ENCODE measurements at regions not wholly inside any gene's neighbourhood (a gene's known extent, or its start where the extent isn't known, plus 50 kb on each side); places are given as distances from the start of the nearest gene placed in this dataset.
"Not testable (repeated sequence)": the region's sequence is repeated elsewhere in the genome, so short reads cannot be mapped to it uniquely, and the experiment has no call there.

DNA sequence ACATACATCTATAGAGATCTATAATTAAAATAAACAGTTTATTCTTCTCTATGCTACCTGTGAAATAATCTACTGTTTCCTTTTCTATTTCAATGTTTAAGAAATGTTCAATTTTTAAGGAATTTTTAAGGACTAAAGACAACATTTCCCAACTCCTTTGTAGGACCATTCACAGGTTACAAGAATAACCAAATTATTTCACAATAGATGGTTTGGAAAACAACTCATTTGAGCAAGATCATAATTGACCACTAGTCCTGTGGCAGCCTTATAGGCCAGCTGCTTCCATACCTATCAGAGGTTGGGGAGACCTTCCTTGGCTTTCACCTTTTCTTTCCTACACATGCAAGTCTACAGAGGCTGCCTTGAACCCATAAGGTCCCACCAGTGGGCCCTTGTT is 193.7 kb downstream of the TTC39B start:
- DNase-seq (ENCODE audit: low read depth), result no peak

DNA sequence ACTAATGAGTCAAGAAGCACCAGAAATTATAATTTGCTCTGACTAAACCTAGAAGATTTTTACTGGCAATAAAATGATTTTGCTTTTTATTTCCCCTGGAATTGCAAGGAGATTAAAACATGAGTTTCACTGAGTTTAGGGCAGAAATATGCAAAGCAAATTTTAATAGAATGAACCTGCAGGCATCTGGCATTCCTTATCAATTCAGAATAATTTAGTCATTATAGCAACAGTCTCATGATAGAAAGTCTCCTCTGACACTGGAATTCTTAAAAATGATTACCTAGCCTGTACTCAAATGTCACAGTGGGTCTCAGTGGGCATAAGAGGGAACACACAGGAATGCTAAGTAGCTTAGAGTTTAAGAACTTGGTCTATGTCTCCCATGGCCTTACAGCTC is 195.9 kb downstream of the TTC39B start:
- DNase-seq (ENCODE audit: low read depth), result no peak

DNA sequence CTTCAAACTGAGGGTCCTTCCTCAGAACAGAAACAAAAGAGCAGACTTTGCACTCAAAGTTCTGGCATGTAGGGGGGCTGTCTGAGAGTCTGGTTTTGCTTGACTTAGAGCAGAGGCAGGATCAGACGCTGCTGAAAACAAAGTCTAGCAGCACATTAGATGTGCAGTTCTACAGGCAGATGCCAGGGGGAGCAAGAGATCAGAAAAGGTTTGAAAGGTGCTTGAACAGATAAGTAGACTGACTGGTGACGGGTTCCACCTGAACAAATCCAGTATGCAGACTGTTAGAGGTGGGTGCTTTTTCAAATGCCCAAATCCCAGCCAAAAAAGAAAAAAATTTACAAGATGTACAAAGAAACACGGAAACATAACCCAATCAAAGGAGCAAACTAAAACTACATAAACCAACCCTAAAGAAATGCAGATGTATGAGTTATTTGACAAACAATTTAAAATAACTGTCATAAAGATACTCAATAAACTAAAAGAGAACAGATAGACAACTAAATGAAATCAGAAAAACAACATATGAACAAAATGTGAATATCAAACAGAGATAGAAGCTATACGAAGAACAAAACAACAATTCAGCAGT is 194.7 kb upstream of the FREM1 start:
- DNase-seq (ENCODE audit: low read depth), result no peak

DNA sequence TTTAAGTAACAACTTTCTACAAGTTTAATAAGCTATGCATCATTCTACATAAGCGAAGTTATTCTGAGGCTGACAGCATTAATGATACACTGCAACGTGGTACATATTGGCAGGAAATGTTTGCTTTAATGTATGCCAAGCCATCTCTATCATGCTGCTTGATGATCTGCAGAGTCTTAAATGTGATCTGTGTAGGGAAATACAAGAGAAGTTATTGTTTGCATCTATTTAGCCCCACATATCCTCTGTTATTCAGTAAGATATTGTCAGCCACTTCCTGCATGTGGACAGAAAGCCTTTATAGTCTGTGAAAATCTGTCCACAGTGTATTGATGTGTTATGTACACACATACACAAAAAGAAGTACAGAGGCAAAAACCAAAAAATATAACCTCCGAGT is 193.1 kb upstream of the FREM1 start:
- no peak for DNase-seq (ENCODE audit: low read depth)

DNA sequence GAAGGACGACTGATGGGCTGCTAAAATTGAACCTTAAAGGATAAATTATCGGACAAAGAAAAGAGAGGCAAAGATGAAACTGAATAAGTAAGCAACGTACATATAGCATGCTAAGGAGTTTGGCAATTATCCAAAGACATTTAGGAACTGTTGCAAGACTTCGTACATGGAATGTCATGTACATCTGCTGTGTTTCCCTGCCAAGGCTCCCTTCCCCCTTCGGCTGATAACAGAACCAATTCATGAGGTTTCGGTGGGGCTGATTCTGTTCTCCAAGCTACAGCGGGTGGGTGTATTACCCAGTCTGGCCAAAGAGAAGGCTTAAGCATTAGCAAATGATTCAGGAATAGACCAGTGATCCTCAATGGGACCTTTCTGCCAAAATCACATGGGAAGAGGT is 190.9 kb upstream of the FREM1 start:
- no peak for DNase-seq (ENCODE audit: low read depth)

DNA sequence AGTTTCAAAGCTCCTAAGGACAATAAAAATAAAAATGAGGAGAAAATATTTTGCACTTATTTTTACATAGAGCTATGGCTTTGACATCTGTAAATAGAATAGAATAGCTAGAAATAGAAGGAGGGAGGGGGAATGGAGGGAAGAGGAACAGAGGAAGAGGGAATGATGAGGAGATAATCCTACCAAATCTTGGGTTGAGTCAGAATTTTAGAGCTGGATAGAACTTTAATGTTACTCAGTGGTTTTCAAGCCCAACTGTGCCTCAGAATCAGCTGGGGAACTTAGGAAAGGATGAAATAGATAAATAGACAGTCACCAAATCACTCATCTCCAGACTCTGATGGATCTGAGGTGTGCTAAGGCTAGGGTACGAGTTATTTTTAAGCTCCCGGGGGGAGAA is 190.3 kb upstream of the FREM1 start:
- no peak for DNase-seq (ENCODE audit: low read depth)

DNA sequence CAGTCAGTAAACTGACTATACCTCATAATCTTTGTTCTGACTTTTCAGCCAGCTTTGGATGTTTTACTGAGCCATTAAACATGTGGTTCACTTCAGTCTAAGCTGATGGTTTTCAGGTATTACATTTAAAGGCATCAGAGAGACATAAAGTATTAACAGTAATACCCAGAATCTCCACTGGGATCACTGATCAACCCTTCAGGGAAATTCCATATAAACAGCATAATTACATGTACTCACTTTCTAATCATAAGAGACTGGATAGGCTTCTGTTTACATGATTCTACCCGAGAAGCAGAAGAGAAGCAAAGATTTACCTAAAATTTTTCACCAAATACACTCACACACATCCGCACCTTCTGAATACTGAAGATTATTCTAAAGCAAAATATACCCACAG is 186.7 kb upstream of the FREM1 start:
- DNase-seq (ENCODE audit: low read depth), result no peak

DNA sequence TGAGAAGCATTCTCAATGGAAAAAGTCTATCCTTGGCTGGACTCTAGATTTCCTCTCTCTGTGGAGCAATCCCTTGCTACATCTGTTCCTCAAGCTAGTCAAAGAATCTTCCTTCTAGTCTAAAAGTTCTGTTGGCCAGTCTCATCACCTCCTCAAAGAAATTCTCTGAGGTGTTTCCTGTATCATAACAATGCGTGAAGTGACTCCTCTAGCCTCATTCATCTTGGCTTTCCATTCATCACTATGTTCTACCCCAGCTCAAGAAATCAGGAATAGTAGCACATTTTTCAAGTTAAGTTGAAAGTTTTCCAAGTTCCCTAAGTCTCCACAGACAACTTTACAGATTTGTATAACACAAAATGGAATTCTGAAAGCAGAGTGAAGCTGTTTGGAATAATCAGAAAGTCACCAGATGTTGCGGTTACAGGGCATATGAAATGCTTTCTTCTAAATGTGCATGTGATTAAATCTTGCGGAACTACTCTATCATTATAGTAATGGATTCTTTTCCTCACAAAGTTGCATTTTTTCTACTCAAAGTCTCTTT is 176.6 kb upstream of the FREM1 start:
- DNase-seq (ENCODE audit: low read depth), result peak; percentile 45

DNA sequence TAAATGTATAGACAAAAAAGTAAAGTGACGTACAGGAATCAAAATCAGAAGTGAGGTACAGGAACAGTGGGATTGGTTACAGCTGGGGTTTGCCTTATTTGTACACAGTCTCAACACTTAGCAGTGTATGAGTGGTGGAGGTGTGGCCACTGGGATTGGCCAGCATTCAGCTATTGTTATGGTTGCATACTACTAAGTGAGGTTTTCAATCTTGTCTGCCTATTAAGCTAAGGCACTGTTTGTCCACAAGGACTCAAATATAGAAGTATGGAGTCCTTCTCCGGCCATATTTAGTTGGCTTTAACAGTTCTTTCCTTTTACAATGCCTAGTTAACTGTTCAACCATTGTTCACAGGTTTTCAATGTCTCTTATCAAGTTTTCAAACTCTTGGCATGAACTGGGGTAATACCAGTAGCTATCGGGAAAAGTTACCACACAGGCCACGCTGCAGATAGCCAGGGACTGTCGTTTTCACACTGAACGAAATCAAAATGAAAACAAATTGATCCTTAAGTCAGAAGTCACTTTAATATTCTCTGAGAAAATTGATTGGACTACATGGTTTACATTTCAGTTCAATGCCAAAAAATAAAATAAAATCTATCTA is 176.0 kb upstream of the FREM1 start:
- DNase-seq (ENCODE audit: low read depth), result no peak

DNA sequence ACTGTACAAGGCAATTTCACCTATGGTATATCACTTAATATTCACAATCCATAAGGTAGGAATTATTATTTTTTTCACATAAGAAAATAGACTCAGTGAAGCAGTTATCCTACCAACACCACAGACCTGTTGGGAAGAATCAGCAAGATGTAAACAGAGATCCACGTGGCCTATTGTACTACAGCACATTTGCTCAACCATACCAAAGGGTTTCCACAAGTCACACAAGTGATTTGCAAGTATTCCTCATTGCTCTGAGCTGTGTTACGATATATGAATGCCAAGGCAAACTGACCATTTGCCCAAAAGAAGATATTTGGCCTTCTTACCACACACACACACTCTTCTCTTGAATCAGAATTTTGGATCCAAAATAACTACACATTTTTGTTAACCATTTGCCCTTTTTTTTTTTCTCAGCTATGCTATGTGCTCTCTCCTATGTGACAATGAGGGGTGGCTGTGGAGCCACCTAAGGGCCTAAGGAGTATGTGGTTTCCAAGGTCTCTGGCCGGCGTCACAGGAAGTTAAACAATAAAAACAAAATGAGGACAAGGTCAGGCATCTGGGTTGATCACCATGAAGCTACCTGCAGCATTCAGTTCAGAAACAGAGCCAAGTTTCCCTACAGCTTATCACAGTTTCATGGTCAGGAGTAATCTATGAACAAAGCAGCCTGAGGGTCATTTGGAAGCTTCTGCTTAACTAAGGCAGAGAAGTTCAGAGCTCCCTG is 171.0 kb upstream of the FREM1 start:
- DNase-seq (ENCODE audit: low read depth), result no peak

DNA sequence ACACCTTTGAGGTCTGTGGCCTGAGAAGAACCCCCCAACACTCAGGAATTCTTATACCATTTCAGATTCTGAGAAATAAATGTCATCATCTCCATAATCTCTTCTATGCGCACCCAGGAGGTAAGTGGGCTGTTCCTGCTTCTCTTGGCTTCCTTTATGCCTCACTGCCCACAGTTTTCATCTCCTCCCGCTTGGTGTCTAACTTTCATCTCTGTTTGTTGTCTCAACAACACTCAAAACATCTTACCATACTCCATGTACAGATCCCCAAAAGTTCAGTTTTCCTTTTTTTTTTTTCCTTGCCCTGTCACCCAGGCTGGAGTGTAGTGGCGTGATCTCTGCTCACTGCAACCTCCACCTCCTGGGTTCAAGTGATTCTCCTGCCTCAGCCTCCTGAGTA is 170.2 kb upstream of the FREM1 start:
- no peak for DNase-seq (ENCODE audit: low read depth)

DNA sequence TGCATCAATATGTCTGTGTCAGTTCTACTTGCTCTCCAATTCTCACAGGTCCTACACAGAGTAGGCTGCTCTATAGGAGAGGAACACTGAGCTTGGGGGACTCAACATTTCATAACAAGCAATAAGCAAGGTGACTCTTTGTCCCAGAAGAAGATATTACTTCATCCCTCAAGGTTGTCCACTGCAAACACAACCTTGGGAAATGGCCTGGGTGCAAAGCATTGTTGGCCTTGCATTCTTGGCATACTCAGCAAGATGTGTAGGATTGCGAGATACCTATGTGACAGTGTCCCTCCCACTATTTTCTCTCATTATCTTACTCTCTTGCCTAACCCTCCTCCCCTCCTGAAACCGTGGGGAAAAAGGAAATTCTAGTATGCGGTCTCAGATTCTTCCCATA is 169.8 kb upstream of the FREM1 start:
- DNase-seq (ENCODE audit: low read depth), result no peak

DNA sequence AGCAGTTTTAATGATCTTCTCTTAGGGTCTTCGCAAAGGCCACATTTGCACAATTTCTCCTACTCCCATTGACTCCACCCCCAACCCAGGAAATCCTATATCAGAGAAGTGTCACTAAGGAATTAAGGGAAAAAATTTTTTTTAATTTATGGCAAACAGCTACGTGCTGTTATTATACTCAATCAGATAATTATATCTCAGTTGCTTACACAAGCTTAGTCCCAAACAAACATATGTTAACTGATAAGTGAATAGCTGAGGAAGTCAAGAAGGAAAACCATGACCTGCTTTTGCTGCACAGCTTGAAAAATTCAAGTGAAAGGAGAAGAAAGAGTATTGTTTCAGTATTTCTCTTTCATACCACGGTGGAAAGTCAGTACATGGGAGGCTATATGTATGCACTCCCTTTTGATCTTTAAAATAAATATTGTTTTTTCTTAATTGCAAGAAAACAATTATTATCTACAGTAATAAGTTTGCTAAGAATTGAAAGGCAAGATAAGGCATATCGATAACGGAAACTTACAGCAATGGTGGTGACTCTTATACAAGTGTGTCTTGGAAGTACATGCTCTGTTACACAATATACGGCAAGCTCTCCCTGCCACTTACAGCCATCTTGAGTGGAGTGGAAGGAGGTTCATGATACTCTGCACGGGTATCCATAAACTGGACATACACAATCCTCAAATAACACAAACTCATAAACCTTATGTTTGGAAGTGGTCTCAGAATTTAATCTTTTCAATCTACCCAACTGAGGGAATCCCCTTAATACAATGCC is 167.9 kb upstream of the FREM1 start:
- DNase-seq (ENCODE audit: low read depth), result no peak

DNA sequence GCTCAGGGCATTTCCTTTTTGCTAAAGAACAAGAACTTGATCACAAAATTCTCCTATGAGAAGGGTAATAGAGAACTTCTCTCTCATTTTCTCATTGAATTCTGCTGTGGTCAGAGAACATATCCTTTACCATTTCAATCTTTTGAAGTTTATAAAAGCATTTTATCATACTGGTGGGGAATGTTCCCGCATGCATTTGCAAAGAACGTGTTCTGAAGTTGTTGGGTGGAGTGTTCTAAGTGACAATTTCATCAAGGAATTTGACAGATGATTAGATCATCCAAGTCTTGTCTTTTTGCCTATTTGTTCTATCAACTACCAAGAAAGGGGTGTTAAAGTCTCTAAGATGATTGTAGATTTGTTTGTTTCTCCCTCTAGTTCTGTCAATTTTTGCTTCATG is 163.4 kb upstream of the FREM1 start:
- DNase-seq (ENCODE audit: low read depth), result no peak

DNA sequence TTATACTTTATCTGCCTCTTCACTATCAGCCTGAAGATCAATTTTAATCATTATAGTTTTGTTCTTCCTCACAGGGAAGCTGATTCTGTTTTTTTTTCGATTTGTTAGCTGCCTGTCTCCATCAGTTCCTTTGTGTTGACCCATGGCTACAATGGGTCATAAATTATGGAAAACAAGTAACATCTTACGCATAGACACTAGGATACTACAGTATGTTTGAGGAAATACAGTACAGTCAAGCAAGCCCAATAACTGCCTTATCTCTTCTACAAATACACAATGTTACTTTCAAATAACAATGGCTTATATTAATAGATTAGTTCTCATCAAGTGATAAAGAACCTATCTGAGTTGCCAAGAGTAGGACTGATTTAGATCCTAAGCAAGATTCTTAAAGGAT is 160.5 kb upstream of the FREM1 start:
- no peak for DNase-seq (ENCODE audit: low read depth)

DNA sequence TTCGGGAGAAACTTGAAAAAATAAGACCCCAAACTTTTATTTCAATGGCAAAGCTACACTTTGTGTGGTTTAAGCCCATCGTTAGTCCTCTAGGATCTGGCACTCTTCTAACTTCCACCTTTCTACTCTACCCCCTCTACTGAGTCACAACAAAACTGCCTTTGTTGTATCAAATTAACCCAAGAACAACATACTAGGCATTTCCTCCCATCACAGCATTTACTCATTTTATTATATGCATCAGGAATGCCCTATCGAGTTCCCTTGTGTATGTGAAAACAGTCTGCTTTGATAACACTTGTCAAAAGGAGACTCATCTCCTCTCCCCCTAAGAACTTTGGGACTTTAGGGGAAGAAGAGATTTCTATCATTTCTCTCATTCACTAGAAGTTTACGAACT is 158.9 kb upstream of the FREM1 start:
- no peak for DNase-seq (ENCODE audit: low read depth)

DNA sequence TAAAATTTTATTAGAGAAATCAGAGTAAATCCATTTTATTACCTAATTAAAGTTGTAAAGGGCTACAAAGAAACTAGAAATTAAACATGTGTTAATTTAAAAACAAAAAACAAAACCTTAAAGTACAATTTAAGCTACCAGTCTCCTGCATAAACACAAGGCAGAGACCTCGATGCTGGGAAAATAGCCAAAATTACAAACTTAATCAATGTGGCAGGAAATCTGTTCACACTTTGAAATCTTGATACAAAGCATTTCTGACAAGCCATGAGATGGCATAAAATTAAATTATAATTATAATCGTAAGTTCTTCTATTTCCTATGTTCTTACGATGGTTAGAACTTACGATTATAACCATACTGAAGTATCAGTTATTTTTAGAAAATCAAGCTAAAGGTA is 158.0 kb upstream of the FREM1 start:
- no peak for DNase-seq (ENCODE audit: low read depth)

DNA sequence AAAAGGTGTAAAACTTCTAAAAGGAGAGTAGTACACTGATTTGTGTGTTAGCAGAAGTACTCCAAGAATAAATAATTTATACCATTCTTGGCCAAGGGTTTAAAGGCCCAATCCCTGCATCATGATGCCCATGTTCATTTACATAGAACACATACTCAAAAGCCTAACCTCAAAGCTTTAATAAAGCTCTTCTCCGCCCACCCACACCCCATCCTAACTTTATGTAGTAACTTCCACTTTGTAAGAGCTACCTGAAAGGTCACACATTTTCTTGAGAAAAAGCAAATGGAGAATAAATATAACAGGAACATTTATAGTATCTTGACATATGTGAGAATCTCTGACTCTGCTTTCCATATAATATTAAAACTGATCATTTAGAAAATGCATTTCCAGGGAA is 148.8 kb upstream of the FREM1 start:
- DNase-seq (ENCODE audit: low read depth), result no peak

DNA sequence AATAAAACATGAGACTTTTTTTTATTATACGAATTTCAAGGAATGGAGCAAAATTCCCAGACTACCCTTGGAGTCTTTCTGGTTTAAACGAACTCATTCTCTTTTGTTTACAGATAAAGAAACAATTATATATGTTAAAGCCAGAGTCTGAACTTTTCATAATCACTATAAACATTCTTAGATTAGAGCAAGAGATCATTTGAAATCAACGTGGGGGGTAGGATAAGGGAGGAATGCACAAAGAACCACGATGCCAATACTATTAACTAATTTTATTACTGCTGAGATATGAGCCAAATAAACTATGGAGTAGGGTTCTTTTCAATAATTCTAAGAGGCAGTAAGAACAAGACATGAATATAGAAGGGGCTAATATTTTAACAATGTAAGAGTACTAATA is 148.0 kb upstream of the FREM1 start:
- DNase-seq (ENCODE audit: low read depth), result no peak

DNA sequence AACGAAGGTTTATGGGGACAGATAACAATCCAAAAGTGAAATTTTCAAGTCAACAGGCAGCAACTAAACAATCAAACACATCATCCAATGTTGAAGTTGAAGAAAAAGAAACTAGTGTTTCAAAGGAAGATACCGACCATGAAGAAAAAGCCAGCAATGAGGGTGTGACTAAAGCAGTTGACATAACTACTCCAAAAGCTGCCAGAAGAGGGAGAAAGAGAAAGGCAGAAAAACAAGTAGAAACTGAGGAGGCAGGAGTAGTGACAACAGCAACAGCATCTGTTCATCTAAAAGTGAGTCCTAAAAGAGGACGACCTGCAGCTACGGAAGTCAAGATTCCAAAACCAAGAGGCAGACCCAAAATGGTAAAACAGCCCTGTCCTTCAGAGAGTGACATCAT is 145.1 kb upstream of the FREM1 start:
- not testable (repeated sequence) for DNase-seq (ENCODE audit: low read depth)

DNA sequence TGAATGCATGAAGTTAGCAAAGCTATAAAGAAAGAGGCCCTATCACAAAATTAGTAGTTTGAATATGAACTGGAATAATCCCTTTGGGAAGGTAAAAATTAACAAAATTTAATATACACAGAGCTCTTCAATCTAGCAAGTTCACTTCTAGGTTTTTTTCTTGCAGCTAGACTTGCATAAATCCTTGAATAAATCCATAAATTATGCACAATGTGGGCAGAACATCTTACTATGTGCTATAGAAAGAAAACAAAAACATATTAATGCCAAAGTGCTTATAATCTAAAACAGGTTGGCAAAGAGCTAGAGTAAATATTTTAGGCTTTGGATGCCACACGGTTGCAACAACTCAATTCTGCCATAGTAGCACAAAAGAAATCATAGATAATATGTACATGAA is 138.5 kb upstream of the FREM1 start:
- no peak for DNase-seq (ENCODE audit: low read depth)

DNA sequence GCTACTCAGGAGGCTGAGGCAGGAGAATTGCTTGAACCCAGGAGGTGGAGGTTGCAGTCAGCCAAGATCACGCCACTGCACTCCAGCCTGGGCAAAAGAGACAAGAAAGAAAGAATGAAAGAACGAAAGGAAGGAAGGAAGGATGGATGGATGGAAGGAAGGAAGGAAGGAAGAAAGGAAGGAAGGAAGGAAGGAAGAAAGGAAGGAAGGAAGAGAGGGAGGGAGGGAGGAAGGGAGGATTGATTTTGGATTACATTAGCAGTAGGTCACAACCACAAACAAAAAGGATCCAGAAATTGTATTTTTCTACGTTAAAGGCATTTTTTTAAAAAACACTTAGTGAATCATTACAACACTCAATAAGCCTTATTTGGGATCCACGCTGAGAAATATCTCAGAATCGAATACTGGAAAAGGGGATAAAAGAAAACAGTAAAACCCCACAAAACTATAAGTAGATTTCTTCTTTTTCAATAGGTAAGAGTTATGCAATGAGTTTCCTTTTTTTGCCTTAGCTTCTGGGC is 136.9 kb upstream of the FREM1 start:
- DNase-seq (ENCODE audit: low read depth), result no peak

DNA sequence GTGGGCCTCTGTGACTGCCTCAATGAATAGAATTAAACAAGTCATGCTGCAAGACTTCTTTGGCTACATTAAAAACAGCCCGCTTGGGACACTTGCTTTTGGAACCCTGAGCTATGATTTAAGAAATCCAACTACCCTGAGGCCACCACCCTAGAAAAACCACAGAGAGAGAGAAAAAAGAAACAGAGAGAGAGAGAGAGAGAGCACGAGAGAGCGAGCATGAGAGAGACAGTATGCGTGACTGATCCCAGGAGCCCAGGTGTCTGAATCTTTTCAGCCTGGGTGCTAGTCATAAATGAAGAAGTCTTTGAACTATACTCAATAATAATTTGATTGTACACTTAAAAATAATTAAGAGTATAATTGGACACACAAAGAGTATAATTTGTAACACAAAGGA is 123.1 kb upstream of the FREM1 start:
- DNase-seq (ENCODE audit: low read depth), result no peak

Measured in HS-5 (cell line).